ENCODE measurements at regions not wholly inside any gene's neighbourhood (a gene's known extent, or its start where the extent isn't known, plus 50 kb on each side); places are given as distances from the start of the nearest gene placed in this dataset.

DNA sequence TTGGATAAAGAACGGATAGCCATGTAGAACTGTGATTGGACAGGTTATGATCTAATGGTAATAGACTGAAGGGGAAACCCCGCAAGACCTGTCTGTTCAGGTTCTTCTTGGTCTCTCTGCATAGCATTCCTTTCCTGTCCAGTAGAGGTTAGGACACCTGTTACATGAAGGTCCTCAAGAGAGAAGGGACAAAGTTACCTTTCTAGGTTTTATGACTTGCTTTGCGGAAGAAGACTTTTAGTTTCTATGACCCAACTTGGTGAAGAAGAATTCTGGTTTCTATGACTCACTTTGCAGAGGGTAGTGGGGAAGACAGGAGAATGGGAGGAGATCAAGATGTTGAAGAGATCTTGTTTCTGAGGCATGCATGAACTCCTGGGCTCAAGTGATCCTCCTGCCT is 97.9 kb upstream of the C3orf80 start:
- Mint-ChIP-seq H3K27ac (peak overlapping the region in 2 of 7 donors; percentile 25 to 41), H3K4me1 (peaks cover 62% of the 10 kb centered on the region), H3K9me3 (no peaks in the 10 kb centered on the region), H3K4me3 (peak overlapping the region in 1 of 2 donors; percentile 22), H3K27me3 (ENCODE audit: low read depth in 3 of 3) (peaks cover 9 to 24% (median 16%) of the 10 kb centered on the region in 3 donors), H3K36me3 (peaks cover 0 to 6% of the 10 kb centered on the region in 2 donors)
- H3K9ac ChIP-seq (ENCODE audit: insufficient read depth, low read length, poor library complexity, severe bottlenecking): no peak overlapping the region
- H3K4me3 ChIP-seq (replicated peaks in 1 of 3; ENCODE audit: low read depth in 2 of 3, low read length in 3 of 3): no peak overlapping the region
- no peaks in the 10 kb centered on the region for H3K36me3 ChIP-seq (replicated peaks in 1 of 2; ENCODE audit: control insufficient read depth in 1 of 2, insufficient read depth in 2 of 2, low read length in 2 of 2)
- no peak overlapping the region for H2AFZ ChIP-seq (ENCODE audit: insufficient read depth, low read depth, low read length, poor library complexity, severe bottlenecking)
- WGBS (ENCODE audit: insufficient coverage): 86% methylated on average over 3 of the region's 3 CpGs
- H3K4me2 ChIP-seq (replicated peaks; ENCODE audit: extremely low read depth, low read length, poor library complexity, severe bottlenecking): no peak overlapping the region
- no peaks in the 10 kb centered on the region for H3K9me3 ChIP-seq (replicated peaks in 1 of 2; ENCODE audit: control insufficient read depth in 1 of 2, insufficient read depth in 1 of 2, low read length in 2 of 2)
- peaks cover 45 to 57% of the 10 kb centered on the region in 2 donors for H3K4me1 ChIP-seq (ENCODE audit: control insufficient read depth in 1 of 2, insufficient read depth in 2 of 2, low read length in 2 of 2)
- TF ChIP-seq, protein P1, sequence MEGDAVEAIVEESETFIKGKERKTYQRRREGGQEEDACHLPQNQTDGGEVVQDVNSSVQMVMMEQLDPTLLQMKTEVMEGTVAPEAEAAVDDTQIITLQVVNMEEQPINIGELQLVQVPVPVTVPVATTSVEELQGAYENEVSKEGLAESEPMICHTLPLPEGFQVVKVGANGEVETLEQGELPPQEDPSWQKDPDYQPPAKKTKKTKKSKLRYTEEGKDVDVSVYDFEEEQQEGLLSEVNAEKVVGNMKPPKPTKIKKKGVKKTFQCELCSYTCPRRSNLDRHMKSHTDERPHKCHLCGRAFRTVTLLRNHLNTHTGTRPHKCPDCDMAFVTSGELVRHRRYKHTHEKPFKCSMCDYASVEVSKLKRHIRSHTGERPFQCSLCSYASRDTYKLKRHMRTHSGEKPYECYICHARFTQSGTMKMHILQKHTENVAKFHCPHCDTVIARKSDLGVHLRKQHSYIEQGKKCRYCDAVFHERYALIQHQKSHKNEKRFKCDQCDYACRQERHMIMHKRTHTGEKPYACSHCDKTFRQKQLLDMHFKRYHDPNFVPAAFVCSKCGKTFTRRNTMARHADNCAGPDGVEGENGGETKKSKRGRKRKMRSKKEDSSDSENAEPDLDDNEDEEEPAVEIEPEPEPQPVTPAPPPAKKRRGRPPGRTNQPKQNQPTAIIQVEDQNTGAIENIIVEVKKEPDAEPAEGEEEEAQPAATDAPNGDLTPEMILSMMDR (IDR thresholded peaks at IDR 0.05): no peak
- no peak overlapping the region for H3K27ac ChIP-seq (ENCODE audit: low read depth in 1 of 2, low read length in 2 of 2)
- H4K20me1 ChIP-seq (ENCODE audit: insufficient read depth, low read length): no peaks in the 10 kb centered on the region
- peak in 2 of 3 donors; percentile 40 to 45 for DNase-seq
- intact Hi-C loops (cut with micrococcal nuclease): loop anchor here in 1 of 2 donors (10.0 kb wide), 1 partner anchor 203 kb away; no protein-coding TSS in a partner anchor
- peaks cover 7 to 10% of the 10 kb centered on the region in 2 donors for H3K27me3 ChIP-seq (ENCODE audit: control insufficient read depth in 2 of 2, insufficient read depth in 2 of 2, low read length in 2 of 2)
- no peaks in the 10 kb centered on the region for H3K79me2 ChIP-seq (ENCODE audit: insufficient read depth, low read length)

DNA sequence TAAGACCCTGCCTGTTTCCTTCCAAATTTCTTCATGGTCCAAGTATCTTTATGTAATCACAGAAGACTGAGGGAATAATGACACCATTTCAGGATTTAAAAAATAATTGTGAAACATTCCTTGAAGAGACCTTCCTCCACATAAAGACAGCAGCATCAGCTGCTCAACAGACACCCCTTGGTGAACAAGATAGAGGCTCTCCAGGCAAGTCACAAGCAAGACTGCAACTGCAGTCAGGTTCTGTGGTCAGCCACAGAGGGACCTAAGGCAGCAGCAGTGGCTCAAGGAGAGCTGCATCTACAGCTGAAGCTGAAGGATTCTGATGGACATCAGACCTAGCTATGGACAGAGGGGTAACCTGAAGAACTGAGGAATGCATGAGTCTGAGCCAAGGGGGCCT is 97.2 kb upstream of the C3orf80 start:
- Histone ChIP-seq H3K4me2 (replicated peaks; ENCODE audit: extremely low read depth, low read length, poor library complexity, severe bottlenecking) (no peak overlapping the region), H3K4me1 (ENCODE audit: control insufficient read depth in 1 of 2, insufficient read depth in 2 of 2, low read length in 2 of 2) (peaks cover 45 to 57% of the 10 kb centered on the region in 2 donors), H3K36me3 (replicated peaks in 1 of 2; ENCODE audit: control insufficient read depth in 1 of 2, insufficient read depth in 2 of 2, low read length in 2 of 2) (no peaks in the 10 kb centered on the region), H3K79me2 (ENCODE audit: insufficient read depth, low read length) (no peaks in the 10 kb centered on the region), H3K27me3 (ENCODE audit: control insufficient read depth in 2 of 2, insufficient read depth in 2 of 2, low read length in 2 of 2) (peaks cover 10 to 13% of the 10 kb centered on the region in 2 donors), H3K27ac (ENCODE audit: low read depth in 1 of 2, low read length in 2 of 2) (no peak overlapping the region), H2AFZ (ENCODE audit: insufficient read depth, low read depth, low read length, poor library complexity, severe bottlenecking) (no peak overlapping the region), H3K9me3 (replicated peaks in 1 of 2; ENCODE audit: control insufficient read depth in 1 of 2, insufficient read depth in 1 of 2, low read length in 2 of 2) (no peaks in the 10 kb centered on the region), H3K4me3 (replicated peaks in 1 of 3; ENCODE audit: low read depth in 2 of 3, low read length in 3 of 3) (no peak overlapping the region), H3K9ac (ENCODE audit: insufficient read depth, low read length, poor library complexity, severe bottlenecking) (no peak overlapping the region), H4K20me1 (ENCODE audit: insufficient read depth, low read length) (no peaks in the 10 kb centered on the region)
- Mint-ChIP-seq H3K27ac (peak overlapping the region in 4 of 7 donors; percentile 0 to 75 (median 56)), H3K27me3 (ENCODE audit: low read depth in 3 of 3) (peaks cover 13 to 26% (median 21%) of the 10 kb centered on the region in 3 donors), H3K4me1 (peaks cover 62% of the 10 kb centered on the region), H3K36me3 (peaks cover 0 to 6% of the 10 kb centered on the region in 2 donors), H3K9me3 (no peaks in the 10 kb centered on the region), H3K4me3 (peak overlapping the region in 1 of 2 donors; percentile 9)
- TF ChIP-seq, protein P1 (IDR thresholded peaks at IDR 0.05): no peak
- intact Hi-C loops (cut with micrococcal nuclease): loop anchor here in 1 of 2 donors (10.0 kb wide), 1 partner anchor 203 kb away; no protein-coding TSS in a partner anchor
- DNase-seq: no peak
